Fibroblast of skin of left quadriceps (primary cell): ENCODE measurements at regions not wholly inside any gene's neighbourhood (a gene's known extent, or its start where the extent isn't known, plus 50 kb on each side); places are given as distances from the start of the nearest gene placed in this dataset.
"Not testable (repeated sequence)": the region's sequence is repeated elsewhere in the genome, so short reads cannot be mapped to it uniquely, and the experiment has no call there.

ENCODE experiments used
- DNase-seq, 2 experiments: peaks; one replicate each; pipeline ENCODE4 v3.0.0-alpha.2; 2013; ENCODE audit warnings: low read depth in 2 of 2

GRCh38 chr11:3514635-3515424 lies 127.0 kb downstream of the ART5 start:
- DNase-seq: not testable (repeated sequence)

- not testable (repeated sequence) for DNase-seq
Observed at GRCh38 chr11:3513311-3513710, 128.5 kb downstream of the ART5 start.

GRCh38 chr11:3512751-3513150 lies 129.0 kb downstream of the ART5 start:
- not testable (repeated sequence) for DNase-seq

DNA sequence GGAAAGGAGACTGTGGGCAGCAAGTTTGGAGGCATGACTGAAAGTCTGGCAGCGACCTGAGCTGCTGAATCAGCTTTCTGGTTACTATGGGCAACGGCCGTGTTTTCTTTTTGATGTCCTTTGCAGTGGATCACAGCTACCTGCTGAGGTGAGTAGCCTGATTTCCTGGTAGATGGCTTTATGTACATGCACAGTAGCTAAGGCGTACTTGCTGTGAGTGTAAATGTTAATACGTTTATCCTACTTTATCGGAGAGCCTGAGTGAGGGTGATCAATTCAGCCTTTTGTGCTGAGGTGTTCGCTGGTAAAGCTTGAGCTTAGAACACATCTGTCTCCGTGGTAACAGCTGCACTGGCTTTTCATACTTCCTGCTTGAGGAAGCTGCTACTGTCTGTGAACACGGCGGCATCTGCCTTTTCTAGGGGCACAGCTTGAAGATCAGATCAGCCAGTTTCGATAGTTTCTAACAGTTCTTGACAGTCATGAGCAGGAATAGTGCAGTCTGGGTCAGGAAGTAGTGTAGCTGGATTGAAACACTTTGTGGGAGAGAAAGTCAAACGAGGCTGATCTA lies 129.6 kb downstream of the ART5 start:
- DNase-seq: not testable (repeated sequence)

DNA sequence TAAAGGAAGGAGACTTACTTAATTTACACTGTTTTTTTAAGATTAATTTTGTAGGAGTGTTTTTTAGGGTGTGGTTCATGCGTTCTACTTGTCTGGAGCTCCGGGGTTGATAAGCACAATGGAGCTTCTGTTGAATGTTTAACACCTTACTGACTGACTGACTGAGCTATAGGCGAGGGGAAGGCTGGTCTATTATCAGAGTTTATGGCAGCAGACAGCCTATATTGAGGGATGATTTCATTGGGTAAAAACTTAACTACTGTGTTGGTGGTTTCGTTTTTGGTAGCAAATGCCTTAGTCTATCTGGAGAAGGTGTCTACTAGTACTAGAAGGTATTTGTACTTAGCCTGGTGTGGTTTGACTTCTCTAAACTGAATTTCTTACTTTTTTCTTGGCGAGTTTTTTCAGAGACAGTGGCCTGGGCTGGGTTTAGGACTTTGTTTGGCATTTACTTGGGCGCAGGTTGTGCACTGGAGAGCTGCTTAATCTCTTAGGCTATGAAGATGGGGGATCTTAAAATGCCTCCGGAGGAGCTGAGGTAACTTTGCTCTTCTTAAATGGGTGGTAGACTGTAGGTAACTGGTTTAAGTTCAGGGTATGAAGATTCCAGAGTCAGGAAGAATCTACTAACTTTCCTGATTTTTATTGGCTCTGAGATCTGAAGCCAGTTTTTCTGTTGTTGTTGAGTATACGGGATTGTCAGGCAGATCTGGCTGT lies 130.2 kb downstream of the ART5 start:
- DNase-seq: not testable (repeated sequence)

- DNase-seq: not testable (repeated sequence)
Observed at GRCh38 chr11:3509563-3509962, 130.6 kb upstream of the ZNF195 start.

GRCh38 chr11:3499198-3499597 lies 120.3 kb upstream of the ZNF195 start:
- not testable (repeated sequence) for DNase-seq

DNA sequence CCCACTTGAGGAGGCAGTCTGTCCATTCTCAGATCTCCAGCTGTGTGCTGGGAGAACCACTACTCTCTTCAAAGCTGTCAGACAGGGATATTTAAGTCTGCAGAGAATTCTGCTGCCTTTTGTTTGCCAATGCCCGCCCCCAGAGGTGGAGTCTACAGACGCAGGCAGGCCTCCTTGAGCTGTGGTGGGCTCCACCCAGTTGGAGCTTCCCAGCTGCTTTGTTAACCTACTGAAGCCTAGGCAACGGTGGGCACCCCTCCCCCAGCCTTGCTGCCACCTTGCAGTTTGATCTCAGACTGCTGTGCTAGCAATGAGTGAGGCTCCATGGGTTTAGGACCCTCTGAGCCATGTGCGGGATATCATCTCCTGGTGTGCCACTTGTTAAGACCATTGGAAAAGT lies 119.4 kb upstream of the ZNF195 start:
- DNase-seq: not testable (repeated sequence)

GRCh38 chr11:3493152-3493551 lies 114.2 kb upstream of the ZNF195 start:
- not testable (repeated sequence) for DNase-seq

- DNase-seq: not testable (repeated sequence)
Observed at GRCh38 chr11:3488003-3488402, 109.1 kb upstream of the ZNF195 start.

DNA sequence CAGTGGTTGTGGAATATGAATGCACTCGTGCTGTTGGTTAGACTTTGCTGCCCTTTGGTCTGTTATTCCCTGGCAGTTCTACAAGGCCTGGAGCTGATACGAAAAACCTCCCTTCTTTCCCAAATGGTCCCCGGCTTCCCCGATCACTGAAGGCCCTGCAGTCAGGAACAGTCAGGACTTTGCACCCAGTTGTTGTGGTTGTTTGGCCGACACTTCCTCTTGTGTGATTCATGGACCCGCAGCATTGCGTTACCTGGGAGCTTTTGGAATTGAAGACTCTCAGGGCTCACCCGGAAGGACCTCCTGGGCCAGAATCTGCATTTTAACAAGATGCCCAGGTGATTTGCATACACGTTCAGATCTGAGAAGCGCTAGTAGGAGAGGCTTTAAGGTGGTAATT lies 106.8 kb upstream of the ZNF195 start:
- not testable (repeated sequence) for DNase-seq

- DNase-seq: not testable (repeated sequence)
Observed at GRCh38 chr11:3476937-3477885, 98.3 kb upstream of the ZNF195 start.

DNA sequence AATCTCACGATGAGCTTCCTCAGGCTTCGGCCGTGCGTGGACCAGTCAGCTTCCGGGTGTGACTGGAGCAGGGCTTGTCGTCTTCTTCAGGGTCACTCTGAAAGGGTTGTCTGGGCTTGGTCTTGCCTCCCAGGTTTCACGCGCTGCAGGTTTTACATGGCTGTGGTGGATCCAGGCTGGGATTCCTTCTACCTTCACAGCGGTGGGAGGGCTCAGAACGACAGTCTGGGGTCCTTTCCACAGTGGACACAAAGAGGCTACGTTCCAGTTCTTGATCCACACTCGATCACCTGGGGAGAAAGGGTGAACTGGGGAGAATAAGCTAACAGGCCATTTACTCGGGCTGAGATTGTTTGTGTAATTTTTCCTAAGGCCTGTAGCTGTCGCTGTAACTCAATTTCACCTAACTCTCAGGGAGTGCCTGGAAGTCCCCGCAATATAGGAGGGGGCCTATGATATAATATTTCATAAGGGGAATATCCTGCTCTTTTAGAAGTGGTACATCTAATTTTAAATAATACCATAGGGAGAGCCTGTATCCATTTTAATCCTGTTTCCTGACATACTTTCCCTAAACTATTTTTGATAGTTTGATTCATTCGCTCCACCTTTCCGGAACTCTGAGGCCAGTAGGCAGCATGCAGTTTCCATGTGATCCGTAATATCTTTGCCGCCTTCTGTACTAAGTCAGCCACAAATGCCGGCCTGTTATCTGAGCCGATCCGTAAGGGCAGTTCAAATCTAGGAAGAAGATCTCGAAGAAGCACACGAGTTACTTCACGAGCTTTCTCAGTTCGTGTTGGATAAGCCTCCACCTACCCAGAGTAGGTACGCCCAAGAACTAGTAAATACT lies 97.4 kb upstream of the ZNF195 start:
- DNase-seq: not testable (repeated sequence)

GRCh38 chr11:3468963-3469362 lies 90.0 kb upstream of the ZNF195 start:
- not testable (repeated sequence) for DNase-seq

DNA sequence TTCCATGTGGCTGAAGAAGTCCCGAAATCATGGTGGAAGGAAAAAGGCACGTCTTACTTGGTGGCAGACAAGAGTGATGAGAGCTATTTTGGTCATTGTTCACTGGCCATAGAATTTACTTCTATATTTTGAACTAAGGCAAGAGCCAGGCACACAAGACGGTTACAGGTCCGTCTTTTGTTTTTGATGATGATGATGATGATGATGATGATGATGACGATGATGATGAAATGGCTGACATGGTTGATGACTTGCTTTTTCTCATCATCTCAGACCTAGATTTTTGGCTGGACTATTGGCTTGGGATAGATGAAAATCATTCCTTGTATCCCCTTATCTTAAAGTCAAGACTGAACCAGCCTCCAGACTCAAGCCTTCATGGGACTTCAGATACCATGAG lies 88.7 kb upstream of the ZNF195 start:
- DNase-seq: not testable (repeated sequence)

DNA sequence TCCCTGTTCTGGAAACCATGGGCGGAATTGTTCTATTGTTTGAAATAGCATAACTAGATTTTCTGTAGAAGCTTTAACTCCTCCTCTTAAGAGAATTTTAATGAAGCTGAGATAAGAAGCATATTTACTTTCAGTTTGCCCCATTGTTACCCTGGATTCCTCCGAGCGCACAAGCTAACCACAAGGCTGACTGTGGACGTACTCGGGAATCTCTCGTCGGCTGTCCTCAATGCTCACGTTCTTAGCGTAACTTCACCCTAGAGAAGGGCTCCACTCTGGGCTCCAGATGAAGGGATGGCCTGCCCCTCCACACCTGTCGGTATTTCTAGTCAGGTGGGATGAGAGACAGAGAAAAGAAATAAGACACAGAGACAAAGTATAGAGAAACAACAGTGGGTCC lies 76.7 kb upstream of the ZNF195 start:
- not testable (repeated sequence) for DNase-seq

- DNase-seq: peak; percentile 20 to 31
Observed at GRCh38 chr11:3454844-3455243, 75.9 kb upstream of the ZNF195 start.

- not testable (repeated sequence) for DNase-seq
Observed at GRCh38 chr11:3453596-3454256, 74.8 kb upstream of the ZNF195 start.

GRCh38 chr11:3450822-3451221 lies 71.9 kb upstream of the ZNF195 start:
- not testable (repeated sequence) for DNase-seq

DNA sequence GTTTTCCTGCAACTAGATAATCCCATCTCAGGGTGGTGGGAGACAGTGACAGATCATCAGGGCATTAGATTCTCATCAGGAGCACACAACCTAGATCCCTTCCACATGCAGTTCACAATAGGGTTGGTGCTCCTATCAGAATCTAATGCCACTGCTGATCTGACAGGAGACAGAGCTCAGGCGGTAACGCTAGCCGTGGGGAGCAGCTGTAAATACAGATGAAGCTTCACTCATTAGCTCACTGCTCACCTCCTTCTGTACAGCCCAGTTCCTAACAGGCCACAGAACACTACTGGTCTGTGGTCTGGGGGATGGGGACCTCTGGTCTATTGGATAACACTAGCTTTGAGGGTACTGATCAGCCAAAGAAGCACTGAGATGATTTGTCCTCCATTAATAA lies 66.6 kb upstream of the ZNF195 start:
- not testable (repeated sequence) for DNase-seq
